A549 (cell line): ENCODE measurements at regions not wholly inside any gene's neighbourhood (a gene's known extent, or its start where the extent isn't known, plus 50 kb on each side); places are given as distances from the start of the nearest gene placed in this dataset.

Source experiments
- ATAC-seq, 2 experiments: fragments of 200-7000 bp in 1 of 2; fragments of >200 bp in 1 of 2; cut with Nextera tagmentation in 1 of 2; cut with Tn5 transposase in 1 of 2; 3 replicates each; pipeline versions ENCODE4 v1.8.0 to v1.9.1; 2018 to 2020; ENCODE audit warnings: mild to moderate bottlenecking in 1 of 2, moderate library complexity in 1 of 2
- CTCF ChIA-PET: fragments of 300-600 bp; sonication (Branson Sonifier 250); formaldehyde crosslinking; extraction: SDS; loops from one replicate; lab custom pipeline; 2021; ENCODE audit warnings: antibody characterized with exemption, inconsistent platforms; lab: Yijun Ruan, JAX
- POLR2A ChIA-PET: fragments of 350-600 bp; formaldehyde crosslinking; extraction: SDS; loops from one replicate; lab custom pipeline; 2021; ENCODE audit warnings: antibody characterized with exemption, inconsistent platforms; lab: Yijun Ruan, JAX
- DNase-seq, 2 experiments: peaks; one replicate each; pipeline versions ENCODE4 v3.0.0 to v3.0.0-alpha.2; 2011 to 2016; ENCODE audit warnings: low read depth in 1 of 2, low spot score in 1 of 2
- FAIRE-seq: peaks from 2 replicates; lab custom pipeline; 2011; peaks lifted over from hg19 to GRCh38; lab: Jason Lieb, UNC
- H3K27ac ChIP-seq, 2 experiments: fragments of >200 bp; sonication (Bioruptor Twin); formaldehyde crosslinking; 3 replicates each; pipeline ENCODE4 v1.5.1; 2016 to 2017
- H3K4me1 ChIP-seq: fragments of >200 bp; sonication (Bioruptor Twin); formaldehyde crosslinking; 3 replicates; pipeline ENCODE4 v1.6.1; 2016
- H3K4me2 ChIP-seq: fragments of >200 bp; sonication (Bioruptor Twin); formaldehyde crosslinking; 3 replicates; pipeline ENCODE4 v1.6.1; 2016
- H3K4me3 ChIP-seq: fragments of >200 bp; sonication (Bioruptor Twin); formaldehyde crosslinking; 3 replicates; pipeline ENCODE4 v1.5.1; 2016
- H3K9me3 ChIP-seq: fragments of >200 bp; sonication (Bioruptor Twin); formaldehyde crosslinking; 3 replicates; pipeline ENCODE4 v1.6.1; 2016
- BHLHE40 ChIP-seq: IDR thresholded peaks from 2 replicates; pipeline ENCODE4 v1.6.1; 2012; ENCODE audit warnings: low read depth, low read length, inconsistent platforms
- CEBPB ChIP-seq, 2 experiments: fragments of >200 bp in 1 of 2; sonication (Bioruptor Twin) in 1 of 2; formaldehyde crosslinking in 1 of 2; IDR thresholded peaks; 2 replicates each; pipeline ENCODE4 v1.6.1; 2012 to 2016
- E2F6 ChIP-seq: IDR thresholded peaks from 2 replicates; pipeline ENCODE4 v1.6.1; 2012; ENCODE audit warnings: low read depth, borderline replicate concordance
- EHF ChIP-seq: fragments of 250-450 bp; sonication (Bioruptor Pico); IDR thresholded peaks from 2 replicates; pipeline ENCODE4 v1.5.0; 2020; ENCODE audit warnings: mild to moderate bottlenecking
- FOSB ChIP-seq: fragments of 250-450 bp; sonication (Bioruptor Pico); IDR thresholded peaks from 2 replicates; pipeline ENCODE4 v1.5.0; 2020; ENCODE audit warnings: mild to moderate bottlenecking, moderate library complexity
- FOXS1 ChIP-seq: fragments of 250-450 bp; sonication (Bioruptor Pico); IDR thresholded peaks from 2 replicates; pipeline ENCODE4 v1.5.0; 2020; ENCODE audit warnings: mild to moderate bottlenecking, moderate library complexity
- GATA3 ChIP-seq: IDR thresholded peaks from 2 replicates; pipeline ENCODE4 v1.6.1; 2012; ENCODE audit warnings: borderline replicate concordance
- HDAC2 ChIP-seq: fragments of 200-600 bp; sonication (generic); IDR thresholded peaks from 2 replicates; pipeline ENCODE4 v1.6.1; 2016
- HEYL ChIP-seq: fragments of 250-450 bp; sonication (Bioruptor Pico); IDR thresholded peaks from 2 replicates; pipeline ENCODE4 v1.8.0; 2021; ENCODE audit warnings: mild to moderate bottlenecking, moderate library complexity
- HOXA7 ChIP-seq: fragments of 250-450 bp; sonication (Bioruptor Pico); IDR thresholded peaks from 2 replicates; pipeline ENCODE4 v1.5.0; 2020; ENCODE audit warnings: mild to moderate bottlenecking, moderate library complexity
- HOXB13 ChIP-seq: fragments of 250-450 bp; sonication (Bioruptor Pico); IDR thresholded peaks from 2 replicates; pipeline ENCODE4 v1.5.0; 2020; ENCODE audit warnings: low read depth, mild to moderate bottlenecking, moderate library complexity
- JUN ChIP-seq, 2 experiments: fragments of >200 bp; sonication (Bioruptor Twin); formaldehyde crosslinking; IDR thresholded peaks; 2 replicates in 1 of 2; 3 replicates in 1 of 2; pipeline ENCODE4 v1.6.1; 2016 to 2017
- KDM1A ChIP-seq: fragments of 200-600 bp; sonication (generic); IDR thresholded peaks from 2 replicates; pipeline ENCODE4 v1.6.1; 2016; ENCODE audit warnings: low read depth, mild to moderate bottlenecking
- KDM5A ChIP-seq: fragments of 200-600 bp; sonication (generic); IDR thresholded peaks from 2 replicates; pipeline ENCODE4 v1.6.1; 2016; ENCODE audit warnings: antibody characterized with exemption, mild to moderate bottlenecking
- NPAS2 ChIP-seq: fragments of 250-450 bp; sonication (Bioruptor Pico); IDR thresholded peaks from 2 replicates; pipeline ENCODE4 v1.8.0; 2022; ENCODE audit warnings: mild to moderate bottlenecking, moderate library complexity, borderline replicate concordance
- RARB ChIP-seq: fragments of 250-450 bp; sonication (Bioruptor Pico); IDR thresholded peaks from 2 replicates; pipeline ENCODE4 v1.8.0; 2021; ENCODE audit warnings: mild to moderate bottlenecking, moderate library complexity
- RCOR1 ChIP-seq: fragments of 150-350 bp; IDR thresholded peaks from 2 replicates; pipeline ENCODE4 v1.6.1; 2014; ENCODE audit warnings: antibody characterized with exemption, low read length, low read depth
- RFX5 ChIP-seq: fragments of 450-650 bp; IDR thresholded peaks from 2 replicates; pipeline ENCODE4 v1.7.1; 2014; ENCODE audit warnings: antibody characterized with exemption, mild to moderate bottlenecking, moderate library complexity
- RNF2 ChIP-seq: fragments of 200-600 bp; sonication (generic); IDR thresholded peaks from 2 replicates; pipeline ENCODE4 v1.6.1; 2016; ENCODE audit warnings: low read depth, mild to moderate bottlenecking, antibody characterized with exemption, moderate library complexity, borderline replicate concordance
- SMC3 ChIP-seq: fragments of >200 bp; sonication (Bioruptor Twin); formaldehyde crosslinking; IDR thresholded peaks from 3 replicates; pipeline ENCODE4 v1.6.1; 2018; ENCODE audit warnings: inconsistent platforms
- TFCP2L1 ChIP-seq: fragments of 250-450 bp; sonication (Bioruptor Pico); IDR thresholded peaks from 2 replicates; pipeline ENCODE4 v1.5.0; 2021; ENCODE audit warnings: mild to moderate bottlenecking
- ZC3H11A ChIP-seq: fragments of 450-650 bp; IDR thresholded peaks from 2 replicates; pipeline ENCODE4 v1.6.1; 2014; ENCODE audit warnings: antibody characterized with exemption, mild to moderate bottlenecking
- ZNF302 ChIP-seq: fragments of 250-450 bp; sonication (Bioruptor Pico); IDR thresholded peaks from 2 replicates; pipeline ENCODE4 v1.9.0; 2021; ENCODE audit warnings: inconsistent platforms, mild to moderate bottlenecking, moderate library complexity
- ZSCAN20 ChIP-seq: fragments of 250-450 bp; sonication (Bioruptor Pico); IDR thresholded peaks from 2 replicates; pipeline ENCODE4 v1.8.0; 2022; ENCODE audit warnings: mild to moderate bottlenecking, moderate library complexity
- WGBS: methylation state at CpG from one replicate; pipeline ENCODE4 v1.1.6; 2017; ENCODE audit errors: missing lambda C conversion rate; 5-methylcytosine and 5-hydroxymethylcytosine counted together
- TF ChIP-seq, protein P1 (sequence below): fragments of 150-350 bp; IDR thresholded peaks from 2 replicates; pipeline ENCODE4 v1.6.1; 2014; ENCODE audit warnings: low read depth, mild to moderate bottlenecking, low read length
- TF ChIP-seq, protein P2 (sequence below): fragments of 200-600 bp; sonication (generic); IDR thresholded peaks from 2 replicates; pipeline ENCODE4 v1.6.1; 2016; ENCODE audit warnings: antibody characterized with exemption, mild to moderate bottlenecking, moderate library complexity
- TF ChIP-seq, protein P3 (sequence below): IDR thresholded peaks from 2 replicates; pipeline ENCODE4 v1.6.1; 2012

GRCh38 chr4:176002007-176002613 lies 63.5 kb upstream of the WDR17 start:
- Histone ChIP-seq H3K9me3 (no peaks in the 10 kb centered on the region), H3K4me3 (peak overlapping the region; percentile 58), H3K4me2 (peak overlapping the region; percentile 96), H3K4me1 (no peaks in the 10 kb centered on the region), H3K27ac (peak overlapping the region in 1 of 2 experiments; percentile 42; a peak in 1 of 6 replicates)
- FAIRE-seq (no peak), ATAC-seq (peak; percentile 87 to 91), DNase-seq (peak; percentile 17 to 33)
- ChIA-PET POLR2A (no interaction called here), CTCF (no interaction called here)
- WGBS, result 1% methylated on average over 19 of the region's 44 CpGs
- TF ChIP-seq RNF2 (no peak), FOSB (no peak), KDM1A (no peak), ZC3H11A (no peak), ZSCAN20 (no peak)
- TF ChIP-seq, protein P1, sequence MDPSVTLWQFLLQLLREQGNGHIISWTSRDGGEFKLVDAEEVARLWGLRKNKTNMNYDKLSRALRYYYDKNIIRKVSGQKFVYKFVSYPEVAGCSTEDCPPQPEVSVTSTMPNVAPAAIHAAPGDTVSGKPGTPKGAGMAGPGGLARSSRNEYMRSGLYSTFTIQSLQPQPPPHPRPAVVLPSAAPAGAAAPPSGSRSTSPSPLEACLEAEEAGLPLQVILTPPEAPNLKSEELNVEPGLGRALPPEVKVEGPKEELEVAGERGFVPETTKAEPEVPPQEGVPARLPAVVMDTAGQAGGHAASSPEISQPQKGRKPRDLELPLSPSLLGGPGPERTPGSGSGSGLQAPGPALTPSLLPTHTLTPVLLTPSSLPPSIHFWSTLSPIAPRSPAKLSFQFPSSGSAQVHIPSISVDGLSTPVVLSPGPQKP, result no peak

DNA sequence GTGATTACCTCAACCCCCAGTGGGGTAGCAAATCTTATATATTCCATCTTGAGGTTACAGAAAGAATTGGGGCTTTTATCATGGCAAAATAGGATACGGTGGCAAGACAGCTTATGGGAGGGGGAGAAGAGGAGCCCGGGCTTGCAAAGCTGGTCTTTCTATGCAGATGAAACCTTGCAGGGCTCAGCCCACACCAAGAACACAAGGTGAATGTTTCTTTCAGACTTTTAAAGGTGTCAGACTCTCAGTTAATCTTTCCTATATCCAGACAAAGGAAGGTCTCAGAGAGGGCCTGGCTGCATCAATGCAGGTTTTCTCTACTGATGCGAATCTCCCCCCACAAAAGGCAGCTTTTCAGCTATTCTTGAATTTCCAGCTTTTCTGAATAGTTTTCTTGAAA lies 59.9 kb upstream of the WDR17 start:
- ChIA-PET CTCF (interaction anchor here (0.6 kb wide), 1 partner anchor 335 kb away, joined by 3 read pairs; no protein-coding TSS in a partner anchor), POLR2A (no interaction called here)
- Histone ChIP-seq H3K27ac (no peak overlapping the region), H3K9me3 (no peaks in the 10 kb centered on the region), H3K4me1 (no peaks in the 10 kb centered on the region), H3K4me2 (no peak overlapping the region), H3K4me3 (no peak overlapping the region)
- 86% methylated on average over 3 of the region's 3 CpGs for WGBS
- TF ChIP-seq ZC3H11A (no peak), NPAS2 (CRISPR knock-in tag) (no peak), HOXB13 (CRISPR knock-in tag) (no peak), E2F6 (no peak), HOXA7 (CRISPR knock-in tag) (no peak), KDM1A (no peak)
- TF ChIP-seq, protein P2, sequence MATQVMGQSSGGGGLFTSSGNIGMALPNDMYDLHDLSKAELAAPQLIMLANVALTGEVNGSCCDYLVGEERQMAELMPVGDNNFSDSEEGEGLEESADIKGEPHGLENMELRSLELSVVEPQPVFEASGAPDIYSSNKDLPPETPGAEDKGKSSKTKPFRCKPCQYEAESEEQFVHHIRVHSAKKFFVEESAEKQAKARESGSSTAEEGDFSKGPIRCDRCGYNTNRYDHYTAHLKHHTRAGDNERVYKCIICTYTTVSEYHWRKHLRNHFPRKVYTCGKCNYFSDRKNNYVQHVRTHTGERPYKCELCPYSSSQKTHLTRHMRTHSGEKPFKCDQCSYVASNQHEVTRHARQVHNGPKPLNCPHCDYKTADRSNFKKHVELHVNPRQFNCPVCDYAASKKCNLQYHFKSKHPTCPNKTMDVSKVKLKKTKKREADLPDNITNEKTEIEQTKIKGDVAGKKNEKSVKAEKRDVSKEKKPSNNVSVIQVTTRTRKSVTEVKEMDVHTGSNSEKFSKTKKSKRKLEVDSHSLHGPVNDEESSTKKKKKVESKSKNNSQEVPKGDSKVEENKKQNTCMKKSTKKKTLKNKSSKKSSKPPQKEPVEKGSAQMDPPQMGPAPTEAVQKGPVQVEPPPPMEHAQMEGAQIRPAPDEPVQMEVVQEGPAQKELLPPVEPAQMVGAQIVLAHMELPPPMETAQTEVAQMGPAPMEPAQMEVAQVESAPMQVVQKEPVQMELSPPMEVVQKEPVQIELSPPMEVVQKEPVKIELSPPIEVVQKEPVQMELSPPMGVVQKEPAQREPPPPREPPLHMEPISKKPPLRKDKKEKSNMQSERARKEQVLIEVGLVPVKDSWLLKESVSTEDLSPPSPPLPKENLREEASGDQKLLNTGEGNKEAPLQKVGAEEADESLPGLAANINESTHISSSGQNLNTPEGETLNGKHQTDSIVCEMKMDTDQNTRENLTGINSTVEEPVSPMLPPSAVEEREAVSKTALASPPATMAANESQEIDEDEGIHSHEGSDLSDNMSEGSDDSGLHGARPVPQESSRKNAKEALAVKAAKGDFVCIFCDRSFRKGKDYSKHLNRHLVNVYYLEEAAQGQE, result no peak
- ATAC-seq, result no peak
- no peak for DNase-seq
- FAIRE-seq, result no peak

DNA sequence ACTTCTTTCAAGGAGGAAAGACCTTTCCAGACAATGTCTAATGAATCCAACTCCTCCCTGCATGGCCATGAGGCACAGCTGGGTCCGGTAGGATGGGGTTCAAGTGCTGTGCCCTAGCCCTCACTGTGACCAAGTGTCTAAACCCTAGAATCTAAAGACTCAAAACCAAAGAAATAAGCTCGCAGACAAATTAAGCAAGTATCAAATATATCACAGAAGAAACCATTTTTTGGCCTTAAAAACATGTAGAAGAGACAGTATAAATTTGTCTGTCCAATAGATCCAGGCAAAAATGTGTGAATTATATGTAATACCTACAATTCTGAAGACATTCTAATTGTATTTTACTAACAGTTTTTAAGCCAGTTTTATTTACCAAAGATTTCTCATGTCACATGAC lies 56.4 kb upstream of the WDR17 start:
- Histone ChIP-seq H3K4me2 (no peak overlapping the region), H3K9me3 (no peaks in the 10 kb centered on the region), H3K4me1 (no peaks in the 10 kb centered on the region), H3K27ac (no peak overlapping the region), H3K4me3 (no peak overlapping the region)
- ATAC-seq, result no peak
- ChIA-PET CTCF (no interaction called here), POLR2A (no interaction called here)
- TF ChIP-seq SMC3 (no peak), RFX5 (no peak), HDAC2 (no peak), BHLHE40 (no peak), GATA3 (no peak), JUN (IDR thresholded peaks at IDR 0.05) (no peak), EHF (CRISPR knock-in tag) (no peak), RARB (CRISPR knock-in tag) (no peak), HEYL (CRISPR knock-in tag) (no peak), ZC3H11A (no peak), TFCP2L1 (CRISPR knock-in tag) (no peak), RCOR1 (no peak), CEBPB (IDR thresholded peaks at IDR 0.05) (no peak), KDM5A (no peak), FOXS1 (CRISPR knock-in tag) (no peak), ZNF302 (no peak)
- TF ChIP-seq, protein P3, sequence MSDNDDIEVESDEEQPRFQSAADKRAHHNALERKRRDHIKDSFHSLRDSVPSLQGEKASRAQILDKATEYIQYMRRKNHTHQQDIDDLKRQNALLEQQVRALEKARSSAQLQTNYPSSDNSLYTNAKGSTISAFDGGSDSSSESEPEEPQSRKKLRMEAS, result no peak
- no peak for DNase-seq
- FAIRE-seq, result no peak
- WGBS, result 59% methylated on average over 2 of the region's 2 CpGs
